Non-pigmented ciliary epithelial cell (primary cell): ENCODE measurements at regions not wholly inside any gene's neighbourhood (a gene's known extent, or its start where the extent isn't known, plus 50 kb on each side); places are given as distances from the start of the nearest gene placed in this dataset.

Experiments used
- DNase-seq: peaks from one replicate; pipeline ENCODE4 v3.0.0-alpha.2; 2010; ENCODE audit warnings: low read depth

DNA sequence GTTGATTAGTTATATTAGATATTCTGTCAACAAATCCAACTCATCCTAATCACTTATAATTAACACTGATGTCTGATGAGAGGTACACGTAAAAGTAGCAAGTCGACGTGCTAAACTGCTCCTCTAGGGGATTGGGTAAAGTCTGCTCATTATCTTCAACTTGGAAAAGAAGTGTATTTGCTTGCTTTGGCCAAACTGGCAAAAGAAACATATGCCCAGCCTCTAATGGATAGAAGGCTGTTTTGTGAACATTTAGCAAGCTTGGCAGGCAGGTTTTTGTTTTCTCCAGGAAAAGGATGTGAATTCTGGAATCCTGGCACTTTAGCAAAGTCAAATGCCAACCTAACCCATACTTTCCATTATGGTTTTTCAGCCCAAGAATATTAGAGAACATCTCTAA is 264.8 kb downstream of the TBL1XR1 start:
- no peak for DNase-seq

DNA sequence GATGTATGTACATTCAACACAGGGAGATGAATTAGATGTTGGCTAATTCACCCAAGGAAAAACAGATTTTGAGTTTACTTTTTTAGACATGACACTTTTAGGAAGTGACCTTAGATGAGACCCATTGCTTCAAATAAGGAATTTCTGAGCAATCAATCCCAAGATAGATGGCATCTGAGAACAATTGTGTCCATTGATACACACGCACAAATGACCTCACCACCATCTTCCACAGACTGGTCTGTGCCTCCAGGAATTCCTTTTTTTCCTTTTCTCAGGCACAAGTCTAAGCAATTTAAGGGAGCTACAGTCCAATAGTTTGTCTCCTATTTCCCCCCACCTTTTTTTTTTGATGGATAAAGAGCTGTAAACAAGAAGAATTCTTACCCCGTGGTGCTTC is 265.3 kb downstream of the TBL1XR1 start:
- no peak for DNase-seq

- DNase-seq: no peak
Observed at GRCh38 chr3:176930942-176931341, 266.3 kb downstream of the TBL1XR1 start.

- DNase-seq: no peak
Observed at GRCh38 chr3:176928582-176928931, 268.7 kb downstream of the TBL1XR1 start.

GRCh38 chr3:176927706-176928581 is 269.3 kb downstream of the TBL1XR1 start:
- no peak for DNase-seq

- DNase-seq: no peak
Observed at GRCh38 chr3:176927280-176927679, 270.0 kb downstream of the TBL1XR1 start.

GRCh38 chr3:176926688-176927087 is 270.6 kb downstream of the TBL1XR1 start:
- no peak for DNase-seq

- DNase-seq: no peak
Observed at GRCh38 chr3:176926034-176926433, 271.2 kb downstream of the TBL1XR1 start.

GRCh38 chr3:176920766-176921160 is 276.5 kb downstream of the TBL1XR1 start:
- no peak for DNase-seq

DNA sequence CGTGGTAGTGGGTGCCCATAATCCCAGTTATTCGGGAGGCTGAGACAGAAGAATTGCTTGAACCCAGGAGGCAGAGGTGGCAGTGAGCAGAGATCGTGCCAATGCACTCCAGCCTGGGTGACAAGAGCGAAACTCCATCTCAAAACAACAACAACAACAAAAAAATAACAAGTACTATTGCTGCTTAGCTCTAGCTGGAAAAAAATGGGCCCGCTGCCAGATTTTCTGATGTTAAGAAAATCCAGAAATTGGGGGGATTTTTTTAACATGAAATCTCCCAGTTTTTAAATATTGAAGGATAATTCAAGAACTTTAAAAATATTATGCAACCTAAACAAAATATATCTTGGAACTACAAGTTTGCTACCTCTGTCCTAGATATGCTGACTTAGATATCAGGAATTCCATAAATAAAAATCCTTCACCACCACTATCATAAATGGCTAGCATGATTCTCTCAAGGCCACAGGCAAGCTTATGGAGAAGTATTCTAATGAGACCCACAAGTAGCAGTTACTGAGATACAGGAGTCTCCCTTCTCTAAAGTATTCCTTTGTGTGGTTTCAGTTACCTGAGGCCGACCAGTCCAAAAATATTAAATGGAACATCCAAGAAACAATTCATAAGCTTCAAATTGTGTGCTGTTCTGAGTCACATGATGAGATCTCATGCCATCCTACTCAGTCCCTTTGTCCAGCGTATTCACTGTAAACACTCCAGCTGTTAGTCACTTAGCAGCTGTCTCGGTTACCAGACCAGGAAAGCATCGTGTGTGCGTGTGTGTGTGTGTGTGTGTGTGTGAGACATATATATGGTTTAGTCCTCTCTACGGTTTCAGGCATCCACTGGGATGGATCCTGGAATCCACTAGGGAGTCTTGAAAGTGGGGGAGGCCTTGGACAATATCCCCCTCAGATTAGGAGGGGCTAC is 277.2 kb downstream of the TBL1XR1 start:
- DNase-seq: peak; percentile 19

DNA sequence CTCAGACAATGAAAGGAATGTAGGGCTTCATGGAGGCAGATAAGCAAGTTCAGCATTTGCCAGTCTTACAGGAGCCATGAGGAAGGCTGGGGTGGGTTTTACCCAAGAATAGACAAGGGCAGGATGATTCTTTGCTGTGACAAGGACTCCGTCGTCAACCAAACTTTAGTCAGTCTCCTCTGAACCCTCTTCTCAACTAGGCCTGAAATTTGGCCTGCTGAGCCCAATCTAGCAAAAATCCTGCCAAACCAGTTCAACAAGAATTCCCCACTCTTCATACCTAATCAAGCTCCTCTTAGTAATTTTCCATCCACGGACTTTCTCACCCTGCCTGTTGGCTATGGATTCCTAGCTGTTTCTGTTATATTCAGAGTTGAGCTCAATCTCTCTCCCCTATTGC is 280.5 kb downstream of the TBL1XR1 start:
- no peak for DNase-seq

GRCh38 chr3:176914764-176915163 is 282.5 kb downstream of the TBL1XR1 start:
- no peak for DNase-seq

DNA sequence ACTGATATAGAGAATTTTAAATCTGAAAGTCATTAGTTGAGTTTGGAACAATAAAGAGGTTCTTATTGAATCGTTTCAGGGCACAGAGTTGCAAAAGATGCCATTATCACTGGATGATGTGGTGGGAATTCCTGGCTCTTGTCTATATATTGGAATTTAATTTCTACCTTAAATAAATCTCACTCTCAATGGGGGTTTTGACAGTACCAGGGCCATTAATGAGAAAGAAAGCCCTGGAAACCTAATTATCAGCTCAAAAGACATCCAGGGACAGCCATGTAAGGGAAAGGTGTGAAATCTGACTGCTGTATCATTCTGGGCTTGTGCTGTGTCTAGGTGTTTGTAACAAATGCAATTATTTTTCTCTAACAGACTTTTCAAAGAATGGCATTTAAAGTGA is 285.7 kb downstream of the TBL1XR1 start:
- DNase-seq: no peak

DNA sequence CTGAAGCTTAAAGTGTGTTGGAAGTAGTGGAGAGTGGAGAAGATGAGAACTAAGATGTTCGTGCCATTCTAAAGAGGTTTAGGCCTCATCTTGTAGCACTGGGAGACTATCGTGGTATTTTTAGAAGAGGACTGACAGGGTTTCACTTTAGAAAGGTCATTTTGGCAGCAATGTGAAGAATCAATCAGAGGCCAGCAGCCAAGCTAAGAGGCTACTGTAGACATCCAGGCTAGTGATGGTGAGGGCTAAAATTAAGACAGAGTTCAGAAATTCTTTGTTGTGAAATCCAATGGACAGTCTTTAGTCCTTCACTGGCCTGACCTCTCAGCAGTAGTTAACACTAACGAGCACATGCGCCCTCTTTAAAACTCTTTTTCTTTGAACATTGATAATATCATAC is 288.2 kb downstream of the TBL1XR1 start:
- no peak for DNase-seq

- peak; percentile 38 for DNase-seq
Observed at GRCh38 chr3:176906046-176906905, 291.0 kb downstream of the TBL1XR1 start.

DNA sequence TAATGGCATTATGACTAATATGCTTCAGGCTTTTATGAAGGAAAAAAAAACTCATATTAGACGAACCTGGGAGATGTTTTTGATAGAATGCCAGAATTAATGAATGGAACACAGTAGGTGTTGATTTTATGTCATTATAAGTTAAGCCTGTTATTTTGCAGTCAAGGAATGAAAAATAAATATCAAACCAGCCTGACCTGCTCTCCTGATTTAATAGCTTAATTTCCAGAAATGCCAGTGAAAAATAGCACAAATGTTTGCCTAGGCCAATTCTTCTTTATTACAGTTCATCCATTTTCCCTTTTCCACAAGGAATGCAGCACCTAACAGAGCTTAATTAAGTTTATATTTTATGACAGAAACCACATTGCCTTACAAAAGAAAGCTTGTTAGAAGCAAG is 292.0 kb downstream of the TBL1XR1 start:
- DNase-seq: no peak

DNA sequence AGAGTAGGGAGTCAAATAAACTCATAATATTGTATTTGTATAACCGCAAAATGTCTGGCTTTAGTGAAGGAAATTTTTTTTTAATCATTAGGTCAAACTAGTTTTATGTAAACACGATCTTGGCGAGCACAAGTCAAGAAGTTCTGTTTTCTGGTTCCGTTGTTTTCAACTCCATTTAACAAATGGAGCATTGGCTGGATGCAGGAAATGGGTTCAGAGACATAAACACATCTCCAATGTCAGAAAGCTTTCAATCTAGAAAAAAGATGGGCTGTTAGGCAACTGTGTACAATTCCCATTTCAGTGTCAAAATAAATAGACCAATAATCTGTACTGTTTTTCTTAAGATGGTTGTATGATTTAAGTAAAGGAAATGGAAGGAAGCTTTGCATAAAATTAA is 292.8 kb downstream of the TBL1XR1 start:
- no peak for DNase-seq

- no peak for DNase-seq
Observed at GRCh38 chr3:176896640-176897039, 300.6 kb downstream of the TBL1XR1 start.

DNA sequence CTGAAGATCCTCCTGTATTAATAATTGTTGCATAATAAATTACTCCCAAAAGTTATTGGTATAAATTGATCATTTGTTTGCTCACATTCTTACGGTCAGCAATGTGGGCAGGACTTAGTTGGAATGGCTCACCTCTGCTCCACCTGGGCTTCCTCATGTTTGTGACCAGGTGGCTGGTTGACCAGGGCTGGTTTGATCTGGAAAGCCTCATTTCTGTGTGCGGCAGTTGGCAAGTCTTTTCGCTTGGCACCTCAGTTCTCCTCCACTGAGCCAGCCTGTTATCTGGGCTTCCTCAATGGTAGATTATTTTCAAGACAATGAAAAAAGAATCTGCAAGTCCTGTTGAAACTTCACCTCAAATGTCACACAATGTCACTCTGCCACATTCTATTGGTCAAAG is 301.1 kb downstream of the TBL1XR1 start:
- DNase-seq: no peak

DNA sequence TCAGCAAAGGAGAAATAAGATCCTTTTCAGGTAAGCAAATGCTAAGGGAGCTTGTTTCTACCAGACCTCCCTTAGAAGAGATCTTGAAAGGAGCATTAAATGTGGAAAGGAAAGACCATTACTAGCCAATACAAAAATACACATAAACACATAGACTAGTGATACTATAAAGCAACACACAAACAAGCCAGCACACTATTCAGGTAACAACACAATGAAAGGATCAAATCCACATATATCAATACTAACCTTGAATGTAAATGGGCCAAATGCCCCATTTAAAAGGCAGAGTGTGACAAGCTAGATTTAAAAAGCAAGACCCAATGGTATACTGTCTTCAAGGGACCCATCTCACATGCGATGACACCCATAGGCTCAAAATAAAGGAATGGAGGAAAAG is 317.6 kb downstream of the TBL1XR1 start:
- DNase-seq: no peak

GRCh38 chr3:176873261-176873660 is 324.0 kb downstream of the TBL1XR1 start:
- no peak for DNase-seq

DNA sequence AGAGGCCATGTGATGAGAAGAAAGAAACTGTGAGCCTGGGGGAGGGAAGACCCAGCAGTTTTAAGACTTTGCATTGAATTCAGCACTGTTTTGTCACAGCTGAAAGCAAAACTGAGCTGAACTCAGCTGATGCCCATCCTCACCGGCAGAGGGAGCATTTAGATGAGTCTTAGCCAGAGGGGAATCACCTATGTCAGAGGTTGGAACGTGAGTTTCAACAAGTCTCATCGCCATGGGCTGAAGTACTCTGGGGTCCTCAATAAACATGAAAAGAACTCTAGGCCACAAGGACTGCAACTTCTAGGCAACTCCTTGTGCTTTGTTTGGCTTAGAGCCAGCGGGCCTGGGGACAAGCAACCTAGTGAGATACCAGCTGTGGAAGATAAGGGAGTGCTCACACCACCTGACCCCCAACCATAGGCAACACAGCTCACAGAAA is 324.5 kb downstream of the TBL1XR1 start:
- DNase-seq: peak; percentile 22
